Endodermal cell (in vitro differentiated cells): ENCODE measurements at regions not wholly inside any gene's neighbourhood (a gene's known extent, or its start where the extent isn't known, plus 50 kb on each side); places are given as distances from the start of the nearest gene placed in this dataset.
A peak's percentile ranks its signal among the peaks of the same experiment; 100 is the strongest.

Experiments used
- DNase-seq: peaks from one replicate; pipeline ENCODE4 v3.0.0-alpha.2; 2017
- H3K27ac ChIP-seq: 2 replicates; pipeline ENCODE4 v1.5.1; 2013; ENCODE audit warnings: mild to moderate bottlenecking, low read depth, low read length, moderate library complexity
- H3K27me3 ChIP-seq: 2 replicates; pipeline ENCODE4 v1.6.1; 2013; ENCODE audit warnings: mild to moderate bottlenecking, low read length, moderate library complexity; ENCODE audit not compliant: insufficient read depth, control insufficient read depth, poor library complexity, severe bottlenecking
- H3K36me3 ChIP-seq: 2 replicates; pipeline ENCODE4 v1.7.0; 2013; ENCODE audit warnings: mild to moderate bottlenecking, low read length, moderate library complexity; ENCODE audit not compliant: control insufficient read depth, insufficient read depth
- H3K4me1 ChIP-seq: one replicate; pipeline ENCODE4 v1.7.0; 2013; ENCODE audit warnings: low read length; ENCODE audit not compliant: control insufficient read depth, insufficient read depth
- H3K4me3 ChIP-seq: 2 replicates; pipeline ENCODE4 v1.5.1; 2013; ENCODE audit warnings: mild to moderate bottlenecking, low read length, moderate library complexity
- H3K9ac ChIP-seq: 2 replicates; pipeline ENCODE4 v1.6.1; 2013; ENCODE audit warnings: mild to moderate bottlenecking, low read length, moderate library complexity; ENCODE audit not compliant: poor library complexity, severe bottlenecking; ENCODE audit errors: extremely low read depth
- H3K9me3 ChIP-seq: 2 replicates; pipeline ENCODE4 v1.6.1; 2013; ENCODE audit warnings: mild to moderate bottlenecking, low read length, moderate library complexity; ENCODE audit not compliant: control insufficient read depth
- H3K27ac Mint-ChIP-seq: 2 replicates; pipeline ENCODE4 v1.8.0; 2020; ENCODE audit warnings: mixed read lengths
- H3K27me3 Mint-ChIP-seq: 2 replicates; pipeline ENCODE4 v1.8.0; 2021; ENCODE audit warnings: mild to moderate bottlenecking, mixed read lengths; ENCODE audit not compliant: insufficient read depth
- H3K36me3 Mint-ChIP-seq: 2 replicates; pipeline ENCODE4 v1.8.0; 2020; ENCODE audit warnings: low read depth, mixed read lengths
- H3K4me1 Mint-ChIP-seq: 2 replicates; pipeline ENCODE4 v1.8.0; 2020; ENCODE audit warnings: mixed read lengths
- H3K4me3 Mint-ChIP-seq: 2 replicates; pipeline ENCODE4 v1.8.0; 2020; ENCODE audit warnings: mild to moderate bottlenecking, moderate library complexity, mixed read lengths
- H3K9me3 Mint-ChIP-seq: 2 replicates; pipeline ENCODE4 v1.8.0; 2020; ENCODE audit warnings: mild to moderate bottlenecking, mixed read lengths
- CTCF ChIP-seq: fragments of 200-600 bp; sonication (generic); conservative IDR thresholded peaks from 2 replicates; pipeline ENCODE4 v1.5.0; 2021; ENCODE audit warnings: antibody characterized with exemption, mild to moderate bottlenecking
- WGBS, 2 experiments: methylation state at CpG; one replicate each; pipeline versions ENCODE4 v1.1.5 to v1.1.7; 2013; ENCODE audit warnings: missing lambda C conversion rate in 2 of 2, mixed read lengths in 1 of 2; ENCODE audit not compliant: insufficient coverage in 1 of 2, insufficient read length in 1 of 2; 5-methylcytosine and 5-hydroxymethylcytosine counted together

- Histone ChIP-seq H3K27me3 (no peaks in the 10 kb centered on the region), H3K4me1 (peaks cover 2% of the 10 kb centered on the region), H3K9me3 (no peaks in the 10 kb centered on the region), H3K4me3 (no peak overlapping the region), H3K9ac (no peak overlapping the region), H3K27ac (no peak overlapping the region), H3K36me3 (no peaks in the 10 kb centered on the region)
- Mint-ChIP-seq H3K27ac (no peak overlapping the region), H3K4me1 (peaks cover 16% of the 10 kb centered on the region), H3K27me3 (peaks cover 3% of the 10 kb centered on the region), H3K4me3 (no peak overlapping the region), H3K9me3 (peaks cover 2% of the 10 kb centered on the region), H3K36me3 (no peaks in the 10 kb centered on the region)
- peak; percentile 61 for DNase-seq
- WGBS, 2 experiments: 87 to 96% methylated on average over 8 to 31 of the region's 31 CpGs
- no peak for TF ChIP-seq CTCF
These were observed 115.2 kb downstream of the FAM53A start for GRCh38 chr4:1568855-1569460.

- TF ChIP-seq CTCF: no peak
- peaks cover 15% of the 10 kb centered on the region for H3K4me1 Mint-ChIP-seq
- no peak overlapping the region for H3K4me3 ChIP-seq
- H3K9me3 ChIP-seq: no peaks in the 10 kb centered on the region
- H3K27ac ChIP-seq: no peak overlapping the region
- H3K9me3 Mint-ChIP-seq: no peaks in the 10 kb centered on the region
- no peak overlapping the region for H3K9ac ChIP-seq
- peaks cover 3% of the 10 kb centered on the region for H3K27me3 Mint-ChIP-seq
- no peaks in the 10 kb centered on the region for H3K36me3 ChIP-seq
- DNase-seq: peak; percentile 59
- H3K27me3 ChIP-seq: no peaks in the 10 kb centered on the region
- peaks cover 2% of the 10 kb centered on the region for H3K4me1 ChIP-seq
- WGBS, 2 experiments: 77 to 81% methylated on average over 25 to 42 of the region's 42 CpGs
- no peak overlapping the region for H3K27ac Mint-ChIP-seq
- no peaks in the 10 kb centered on the region for H3K36me3 Mint-ChIP-seq
- no peak overlapping the region for H3K4me3 Mint-ChIP-seq
These were observed 116.1 kb downstream of the FAM53A start for GRCh38 chr4:1567808-1568581.

GRCh38 chr4:1567519-1567807 is 116.7 kb downstream of the FAM53A start:
- Mint-ChIP-seq H3K4me3 (no peak overlapping the region), H3K4me1 (peaks cover 12% of the 10 kb centered on the region), H3K27ac (no peak overlapping the region), H3K9me3 (no peaks in the 10 kb centered on the region), H3K27me3 (peaks cover 3% of the 10 kb centered on the region), H3K36me3 (no peaks in the 10 kb centered on the region)
- Histone ChIP-seq H3K27ac (no peak overlapping the region), H3K36me3 (no peaks in the 10 kb centered on the region), H3K27me3 (no peaks in the 10 kb centered on the region), H3K4me1 (peaks cover 2% of the 10 kb centered on the region), H3K9ac (no peak overlapping the region), H3K4me3 (no peak overlapping the region), H3K9me3 (no peaks in the 10 kb centered on the region)
- peak; percentile 40 for DNase-seq
- WGBS, 2 experiments: 87 to 100% methylated on average over 1 to 6 of the region's 6 CpGs
- no peak for TF ChIP-seq CTCF
